Adrenal gland (tissue), 9 donors: ENCODE measurements at regions not wholly inside any gene's neighbourhood (a gene's known extent, or its start where the extent isn't known, plus 50 kb on each side); places are given as distances from the start of the nearest gene placed in this dataset.

Source experiments
- DNase-seq, 7 donors: peaks; one replicate each; pipeline ENCODE4 v3.0.0-alpha.2; 2019 to 2020
- H3K27ac ChIP-seq, 5 donors: fragments of 200-600 bp; sonication (generic) in 4 of 5; 1 replicate in 3 of 5; 2 replicates in 2 of 5; pipeline versions ENCODE4 v1.5.1 to v1.8.0; 2016 to 2020; ENCODE audit warnings: mild to moderate bottlenecking in 1 of 5
- H3K27me3 ChIP-seq: fragments of 200-600 bp; 2 replicates; pipeline ENCODE4 v1.8.0; 2021
- H3K36me3 ChIP-seq, 2 donors: fragments of 200-600 bp; replicated peaks in 1 of 2; 1 replicate in 1 of 2; 2 replicates in 1 of 2; pipeline versions ENCODE4 v1.5.1 to v1.8.0; 2018 to 2022
- H3K4me1 ChIP-seq, 2 donors: fragments of 200-600 bp; replicated peaks in 1 of 2; 1 replicate in 1 of 2; 2 replicates in 1 of 2; pipeline versions ENCODE4 v1.5.1 to v1.8.0; 2018 to 2021
- H3K4me3 ChIP-seq, 4 donors: fragments of 200-600 bp; sonication (generic) in 3 of 4; one replicate each; pipeline ENCODE4 v1.5.1; 2016 to 2018
- H3K9me3 ChIP-seq, 3 donors: fragments of 200-600 bp; sonication (generic) in 1 of 3; replicated peaks in 1 of 3; 1 replicate in 2 of 3; 2 replicates in 1 of 3; pipeline versions ENCODE4 v1.5.1 to v1.8.0; 2016 to 2021
- POLR2A ChIP-seq, 2 donors: fragments of 450-650 bp; IDR thresholded peaks; one replicate each; pipeline ENCODE4 v1.6.1; 2017; ENCODE audit warnings: antibody characterized with exemption in 2 of 2, mild to moderate bottlenecking in 2 of 2, moderate library complexity in 1 of 2
- WGBS, 4 donors: extraction: QIAGEN DNeasy Blood & Tissue Kit in 2 of 4; methylation state at CpG; one replicate each; pipeline versions ENCODE4 v1.1.5 to v1.1.7; 2013 to 2017; 5-methylcytosine and 5-hydroxymethylcytosine counted together
- intact Hi-C, 2 donors: fragments of 100-400 bp; cut with DNase I; formaldehyde crosslinking; loops; one replicate each; pipeline versions ENCODE4 v1.14.1 to v1.15.0; 2022 to 2023
- TF ChIP-seq, protein P1 (sequence below), 6 experiments: fragments of 450-650 bp in 4 of 6; fragments of 200-600 bp in 2 of 6; sonication (generic) in 1 of 6; IDR thresholded peaks; 1 replicate in 5 of 6; 2 replicates in 1 of 6; pipeline versions ENCODE4 v1.5.1 to v1.8.0; 2016 to 2021; ENCODE audit warnings: antibody characterized with exemption in 6 of 6, mild to moderate bottlenecking in 2 of 6, moderate library complexity in 1 of 6
- donor health status: healthy with polysubstance abuse.
- donor health status: Bipolar disorder and iron deficiency.
- donor health status: DM: yes; HTN: yes; CAD: no.
- donor health status: DM: no; HTN: no; CAD: no.
- donor health status: DM: no; HTN: no; CAD: no.

DNA sequence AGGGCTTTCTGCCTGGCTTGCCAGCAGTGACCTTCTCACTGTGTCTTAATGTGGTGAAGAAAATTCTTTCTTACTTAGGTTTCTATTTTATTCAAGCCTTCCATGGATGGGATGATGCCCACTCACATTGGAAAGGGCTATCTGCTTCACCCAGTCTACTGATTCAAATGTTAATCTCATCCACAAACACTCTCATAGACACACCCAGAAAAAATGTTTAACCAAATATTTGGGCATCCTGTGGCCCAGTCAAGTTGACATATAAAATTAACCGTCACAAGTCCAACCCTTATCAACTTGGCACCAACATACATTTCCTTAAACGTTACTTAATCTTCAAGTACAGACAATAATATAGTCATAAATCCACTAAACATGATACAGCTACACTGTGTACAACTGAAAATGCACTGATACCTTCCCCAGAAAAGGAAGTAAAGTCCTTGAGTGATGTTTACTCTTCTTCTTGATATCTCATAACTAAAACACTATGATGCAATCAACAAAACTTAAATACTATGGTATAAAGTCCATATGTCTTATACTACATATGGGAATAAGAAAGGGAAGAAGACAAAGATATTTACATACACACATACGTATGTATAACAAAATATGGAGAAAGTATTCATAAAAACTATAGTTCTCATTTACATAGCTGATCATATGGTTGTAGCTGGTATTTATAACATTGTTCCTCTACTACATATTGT lies 394.7 kb upstream of the NOVA1 start:
- 59 to 71% (median 66%) methylated on average over 3 of the region's 3 CpGs for WGBS, 4 donors
- DNase-seq: no peak
- no peak for TF ChIP-seq POLR2A (IDR thresholded peaks at IDR 0.05)
- TF ChIP-seq, protein P1, sequence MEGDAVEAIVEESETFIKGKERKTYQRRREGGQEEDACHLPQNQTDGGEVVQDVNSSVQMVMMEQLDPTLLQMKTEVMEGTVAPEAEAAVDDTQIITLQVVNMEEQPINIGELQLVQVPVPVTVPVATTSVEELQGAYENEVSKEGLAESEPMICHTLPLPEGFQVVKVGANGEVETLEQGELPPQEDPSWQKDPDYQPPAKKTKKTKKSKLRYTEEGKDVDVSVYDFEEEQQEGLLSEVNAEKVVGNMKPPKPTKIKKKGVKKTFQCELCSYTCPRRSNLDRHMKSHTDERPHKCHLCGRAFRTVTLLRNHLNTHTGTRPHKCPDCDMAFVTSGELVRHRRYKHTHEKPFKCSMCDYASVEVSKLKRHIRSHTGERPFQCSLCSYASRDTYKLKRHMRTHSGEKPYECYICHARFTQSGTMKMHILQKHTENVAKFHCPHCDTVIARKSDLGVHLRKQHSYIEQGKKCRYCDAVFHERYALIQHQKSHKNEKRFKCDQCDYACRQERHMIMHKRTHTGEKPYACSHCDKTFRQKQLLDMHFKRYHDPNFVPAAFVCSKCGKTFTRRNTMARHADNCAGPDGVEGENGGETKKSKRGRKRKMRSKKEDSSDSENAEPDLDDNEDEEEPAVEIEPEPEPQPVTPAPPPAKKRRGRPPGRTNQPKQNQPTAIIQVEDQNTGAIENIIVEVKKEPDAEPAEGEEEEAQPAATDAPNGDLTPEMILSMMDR (IDR thresholded peaks at IDR 0.05): no peak

DNA sequence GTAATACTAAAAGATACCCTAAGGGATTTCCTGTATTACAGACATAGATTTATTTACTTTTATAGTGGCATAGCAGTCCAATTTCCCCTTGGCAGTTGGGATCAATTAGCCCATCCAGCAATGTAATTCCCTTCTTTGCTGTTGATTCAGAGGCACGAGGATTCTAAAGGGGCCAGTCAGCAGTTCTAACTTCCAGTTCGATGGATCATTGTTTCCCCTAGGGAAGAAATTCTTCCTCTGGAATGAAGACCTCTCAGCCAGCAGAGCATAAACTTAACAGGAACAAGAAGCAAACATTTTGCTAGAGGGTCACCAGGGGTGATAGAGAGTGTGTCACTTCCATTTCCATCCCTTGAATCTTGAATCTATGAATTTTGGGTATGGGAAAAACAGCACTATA lies 395.7 kb upstream of the NOVA1 start:
- TF ChIP-seq, protein P1 (IDR thresholded peaks at IDR 0.05): no peak
- TF ChIP-seq POLR2A (IDR thresholded peaks at IDR 0.05): no peak
- WGBS, 4 donors: 33 to 75% (median 52%) methylated on average over 2 of the region's 2 CpGs
- intact Hi-C loops: no loop called here
- Histone ChIP-seq H3K27me3 (no peaks in the 10 kb centered on the region), H3K36me3 (no peaks in the 10 kb centered on the region), H3K9me3 (no peaks in the 10 kb centered on the region), H3K4me3 (no peak overlapping the region), H3K27ac (no peak overlapping the region), H3K4me1 (no peaks in the 10 kb centered on the region)
- DNase-seq: no peak

More for the DNA sequence above, 394.7 kb upstream of the NOVA1 start:
- Histone ChIP-seq H3K9me3 (no peaks in the 10 kb centered on the region), H3K27ac (no peak overlapping the region), H3K4me3 (no peak overlapping the region), H3K27me3 (no peaks in the 10 kb centered on the region), H3K36me3 (no peaks in the 10 kb centered on the region), H3K4me1 (no peaks in the 10 kb centered on the region)
- intact Hi-C loops: no loop called here

DNA sequence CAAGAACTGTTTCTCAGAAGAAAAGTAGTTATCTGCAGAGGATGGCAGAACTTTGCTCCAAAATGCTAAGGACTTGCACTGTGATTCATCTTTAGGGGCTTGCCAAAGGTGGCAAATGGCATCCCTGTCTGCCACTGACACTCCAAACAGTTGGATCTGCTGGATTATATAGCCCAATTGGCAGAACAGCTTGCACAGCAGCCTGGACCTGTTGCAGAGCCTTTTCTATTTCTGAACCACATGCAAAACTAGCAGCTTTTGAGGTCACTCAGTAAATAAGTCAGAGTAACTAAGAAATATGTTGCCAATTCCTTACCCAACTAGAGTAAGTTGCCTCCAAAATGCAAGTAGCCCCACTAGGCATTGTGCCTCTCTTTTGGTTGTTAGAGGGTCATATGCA lies 397.5 kb upstream of the NOVA1 start:
- TF ChIP-seq, protein P1 (IDR thresholded peaks at IDR 0.05): no peak
- TF ChIP-seq POLR2A (IDR thresholded peaks at IDR 0.05): no peak
- H3K9me3 ChIP-seq: no peaks in the 10 kb centered on the region
- intact Hi-C loops: no loop called here

DNA sequence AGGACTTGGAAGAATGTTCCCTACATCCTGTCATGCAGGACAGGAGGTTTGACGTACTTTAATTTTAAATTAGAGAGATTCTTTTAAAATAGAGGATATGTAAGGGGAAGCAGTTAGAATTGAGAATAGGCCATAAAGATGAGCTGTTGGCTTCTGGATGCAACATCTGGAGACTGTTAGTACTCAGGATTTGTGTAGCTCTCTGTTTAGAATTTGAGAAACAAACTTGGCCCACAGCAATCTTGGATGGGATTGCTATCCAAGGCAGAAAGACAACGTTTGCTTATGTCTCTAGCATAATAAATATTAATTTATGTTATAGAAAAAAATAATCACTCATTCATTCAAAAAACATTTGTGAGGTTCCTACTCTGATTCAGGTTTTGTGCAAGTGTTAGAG lies 398.4 kb upstream of the NOVA1 start:
- intact Hi-C loops: no loop called here
- no peak for DNase-seq
- Histone ChIP-seq H3K36me3 (no peaks in the 10 kb centered on the region), H3K4me3 (no peak overlapping the region), H3K4me1 (no peaks in the 10 kb centered on the region), H3K9me3 (no peaks in the 10 kb centered on the region), H3K27ac (no peak overlapping the region), H3K27me3 (no peaks in the 10 kb centered on the region)
- TF ChIP-seq, protein P1 (IDR thresholded peaks at IDR 0.05): no peak
- no peak for TF ChIP-seq POLR2A (IDR thresholded peaks at IDR 0.05)
- WGBS, 4 donors: 55 to 70% (median 59%) methylated on average over 2 of the region's 2 CpGs

More for the DNA sequence above, 397.5 kb upstream of the NOVA1 start:
- Histone ChIP-seq H3K4me3 (no peak overlapping the region), H3K27me3 (no peaks in the 10 kb centered on the region), H3K27ac (no peak overlapping the region), H3K36me3 (no peaks in the 10 kb centered on the region), H3K4me1 (no peaks in the 10 kb centered on the region)
- no peak for DNase-seq
